ENCODE measurements at regions not wholly inside any gene's neighbourhood (a gene's known extent, or its start where the extent isn't known, plus 50 kb on each side); places are given as distances from the start of the nearest gene placed in this dataset.

DNA sequence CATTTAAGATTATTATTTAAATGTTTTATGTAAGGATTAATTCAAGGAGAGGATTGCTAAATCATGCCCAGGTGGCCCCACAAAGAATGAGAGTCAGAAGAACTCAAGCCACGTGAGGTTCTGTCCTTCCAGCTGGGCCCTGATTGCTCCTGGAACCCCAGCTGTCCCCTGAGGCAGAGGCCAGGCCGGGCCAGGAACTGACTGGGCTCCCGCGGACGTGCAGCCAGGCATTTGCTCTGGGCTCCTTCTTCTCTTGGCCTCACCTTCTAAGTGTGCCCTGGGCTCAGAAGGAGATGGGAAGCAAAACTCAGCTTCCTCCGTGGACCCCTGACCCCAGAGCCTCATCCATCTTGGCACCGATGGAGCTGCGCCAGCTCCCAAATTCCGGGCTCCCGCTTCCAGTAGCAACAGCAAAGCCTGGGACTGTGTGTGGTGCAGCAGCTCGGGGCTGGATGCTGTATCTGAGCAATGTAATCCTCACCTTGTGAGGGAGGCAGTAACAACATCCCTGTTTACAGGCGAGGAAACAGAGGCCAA is 250.6 kb upstream of the PPP2R2D start:
- no peak overlapping the region for H3K27ac ChIP-seq (ENCODE audit: insufficient read length, low read depth, low read length)
- TF ChIP-seq, protein P1, sequence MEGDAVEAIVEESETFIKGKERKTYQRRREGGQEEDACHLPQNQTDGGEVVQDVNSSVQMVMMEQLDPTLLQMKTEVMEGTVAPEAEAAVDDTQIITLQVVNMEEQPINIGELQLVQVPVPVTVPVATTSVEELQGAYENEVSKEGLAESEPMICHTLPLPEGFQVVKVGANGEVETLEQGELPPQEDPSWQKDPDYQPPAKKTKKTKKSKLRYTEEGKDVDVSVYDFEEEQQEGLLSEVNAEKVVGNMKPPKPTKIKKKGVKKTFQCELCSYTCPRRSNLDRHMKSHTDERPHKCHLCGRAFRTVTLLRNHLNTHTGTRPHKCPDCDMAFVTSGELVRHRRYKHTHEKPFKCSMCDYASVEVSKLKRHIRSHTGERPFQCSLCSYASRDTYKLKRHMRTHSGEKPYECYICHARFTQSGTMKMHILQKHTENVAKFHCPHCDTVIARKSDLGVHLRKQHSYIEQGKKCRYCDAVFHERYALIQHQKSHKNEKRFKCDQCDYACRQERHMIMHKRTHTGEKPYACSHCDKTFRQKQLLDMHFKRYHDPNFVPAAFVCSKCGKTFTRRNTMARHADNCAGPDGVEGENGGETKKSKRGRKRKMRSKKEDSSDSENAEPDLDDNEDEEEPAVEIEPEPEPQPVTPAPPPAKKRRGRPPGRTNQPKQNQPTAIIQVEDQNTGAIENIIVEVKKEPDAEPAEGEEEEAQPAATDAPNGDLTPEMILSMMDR (conservative IDR thresholded peaks at IDR 0.05): no peak
- H3T11ph ChIP-seq (ENCODE audit: low read length): no peak overlapping the region
- no peak overlapping the region for H4K5ac ChIP-seq (ENCODE audit: insufficient read length, low read depth, low read length)
- H3K79me1 ChIP-seq (ENCODE audit: insufficient read depth, low read depth, low read length, poor library complexity, severe bottlenecking): no peaks in the 10 kb centered on the region
- no peak overlapping the region for H3K23ac ChIP-seq (ENCODE audit: insufficient read length, low read depth, low read length)
- peaks cover 9% of the 10 kb centered on the region; the same call in 1 of the 2 replicates for H3K4me1 ChIP-seq (ENCODE audit: insufficient read depth, low read length)
- H2AFZ ChIP-seq (ENCODE audit: low read length): no peak overlapping the region
- no peak overlapping the region for H3K18ac ChIP-seq (ENCODE audit: insufficient read length, low read depth, low read length)
- H3K4me3 Mint-ChIP-seq: no peak overlapping the region
- no peak overlapping the region for H4K91ac ChIP-seq (ENCODE audit: insufficient read length, low read depth, low read length)
- H3K9me3 ChIP-seq (ENCODE audit: control insufficient read depth, low read depth, low read length): no peaks in the 10 kb centered on the region
- H3K23me2 ChIP-seq (ENCODE audit: insufficient read length, low read depth, low read length, poor library complexity, severe bottlenecking): no peaks in the 10 kb centered on the region
- H3K4me1 Mint-ChIP-seq: peaks cover 36 to 37% of the 10 kb centered on the region in 2 experiments
- H3K27me3 ChIP-seq (ENCODE audit: insufficient read depth, low read length): no peaks in the 10 kb centered on the region
- DNase-seq: no peak
- H3K27ac Mint-ChIP-seq: no peak overlapping the region
- H4K20me1 ChIP-seq (ENCODE audit: control insufficient read depth, insufficient read depth, insufficient read length): no peaks in the 10 kb centered on the region
- H2BK15ac ChIP-seq (ENCODE audit: low read depth, low read length): no peak overlapping the region
- H2BK12ac ChIP-seq (ENCODE audit: insufficient read length, low read depth, low read length): no peak overlapping the region
- no peak overlapping the region for H2BK5ac ChIP-seq (ENCODE audit: insufficient read length, low read length)
- no peaks in the 10 kb centered on the region for H3K79me2 ChIP-seq (ENCODE audit: insufficient read depth, low read length)
- no peak overlapping the region for H4K8ac ChIP-seq (replicated peaks; ENCODE audit: insufficient read length, low read depth, low read length)
- no peak overlapping the region for H2AK5ac ChIP-seq (ENCODE audit: insufficient read length, low read length)
- H2BK120ac ChIP-seq (ENCODE audit: low read depth, low read length, poor library complexity, severe bottlenecking): no peak overlapping the region
- peaks cover 17% of the 10 kb centered on the region for H3K27me3 Mint-ChIP-seq (ENCODE audit: low read depth)
- H2BK20ac ChIP-seq (ENCODE audit: low read depth, low read length, poor library complexity, severe bottlenecking): no peak overlapping the region
- H3K56ac ChIP-seq (ENCODE audit: insufficient read length, low read depth, low read length): no peak overlapping the region
- H3K14ac ChIP-seq (ENCODE audit: insufficient read depth, low read length): 0 out of 2 replicates have a peak overlapping the region, but pooled peaks have one; percentile 50
- no CpG with 5 or more reads among the region's 12 CpGs for WGBS (ENCODE audit: extremely low coverage, insufficient read length, low lambda C conversion rate)
- H3K9ac ChIP-seq (ENCODE audit: extremely low read depth, insufficient read length, low read length): no peak overlapping the region
- H3K36me3 Mint-ChIP-seq (ENCODE audit: insufficient read depth in 1 of 3, low read depth in 3 of 3): peaks cover 0 to 4% (median 0%) of the 10 kb centered on the region in 3 experiments; a peak in 3 of 7 replicates
- H3K4ac ChIP-seq (ENCODE audit: low read depth, low read length): no peak overlapping the region
- H3K9me3 Mint-ChIP-seq: peaks cover 0 to 5% of the 10 kb centered on the region in 2 experiments; a peak in 2 of 5 replicates
- H3K4me2 ChIP-seq (ENCODE audit: insufficient read depth, insufficient read length, low read length): no peak overlapping the region
